ENCODE measurements at regions not wholly inside any gene's neighbourhood (a gene's known extent, or its start where the extent isn't known, plus 50 kb on each side); places are given as distances from the start of the nearest gene placed in this dataset.
"Not testable (repeated sequence)": the region's sequence is repeated elsewhere in the genome, so short reads cannot be mapped to it uniquely, and the experiment has no call there.

- DNase-seq, result no peak
Observed at GRCh38 chr5:142259758-142260157, 65.1 kb downstream of the SPRY4 start.

GRCh38 chr5:142255831-142256230 lies 69.0 kb downstream of the SPRY4 start:
- no peak for DNase-seq

- peak; percentile 10 to 80 (median 53) for DNase-seq
Observed at GRCh38 chr5:142254431-142254830, 70.4 kb downstream of the SPRY4 start.

GRCh38 chr5:142253938-142254337 lies 70.9 kb downstream of the SPRY4 start:
- peak in 1 of 3 donors; percentile 5 for DNase-seq

DNA sequence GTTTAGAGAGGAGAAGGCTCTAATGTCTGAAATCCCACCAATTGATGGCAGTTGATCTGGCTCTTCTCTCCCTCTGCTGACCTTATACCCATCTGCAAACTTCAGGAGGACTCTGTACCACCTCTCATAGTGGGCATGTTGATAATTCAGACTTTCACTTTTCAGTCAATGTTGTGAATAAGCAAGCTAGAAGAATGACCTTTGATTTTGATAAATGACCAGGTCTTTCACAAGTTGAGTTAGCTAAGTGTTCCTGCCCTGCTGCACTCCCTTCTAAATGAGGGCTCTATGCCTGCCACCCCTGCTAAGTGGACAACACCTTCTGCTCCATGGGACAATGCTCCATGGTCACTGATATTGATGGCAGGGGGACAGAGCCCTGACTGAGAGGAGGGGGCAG lies 74.7 kb downstream of the SPRY4 start:
- DNase-seq, result no peak

- DNase-seq, result peak; percentile 29 to 84 (median 60)
Observed at GRCh38 chr5:142248853-142249462, 75.9 kb downstream of the SPRY4 start.

- DNase-seq, result peak; percentile 27 to 72 (median 33)
Observed at GRCh38 chr5:142246258-142246657, 78.6 kb downstream of the SPRY4 start.

DNA sequence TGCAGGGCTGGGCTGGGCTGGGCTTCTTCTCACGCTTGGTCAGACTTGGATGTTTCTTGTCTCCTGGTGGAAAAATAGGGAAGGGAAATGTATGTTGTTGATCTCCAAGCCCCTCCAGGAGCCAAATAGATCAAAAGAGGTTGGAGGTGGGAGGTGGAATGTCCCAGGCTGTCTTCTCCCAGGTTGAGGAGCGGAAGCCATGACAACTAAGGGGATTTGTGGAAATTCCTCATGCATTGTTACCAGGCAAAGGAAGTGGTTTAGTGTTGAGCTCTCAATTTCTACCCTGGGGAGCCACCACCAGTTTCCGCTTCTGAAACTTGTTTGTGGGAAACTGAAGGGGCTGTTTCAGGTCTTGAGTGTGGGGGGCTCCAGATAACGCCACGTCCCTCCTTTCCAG lies 79.0 kb downstream of the SPRY4 start:
- DNase-seq, result peak in 1 of 3 donors; percentile 7

GRCh38 chr5:142244440-142244839 lies 80.4 kb downstream of the SPRY4 start:
- DNase-seq, result no peak

DNA sequence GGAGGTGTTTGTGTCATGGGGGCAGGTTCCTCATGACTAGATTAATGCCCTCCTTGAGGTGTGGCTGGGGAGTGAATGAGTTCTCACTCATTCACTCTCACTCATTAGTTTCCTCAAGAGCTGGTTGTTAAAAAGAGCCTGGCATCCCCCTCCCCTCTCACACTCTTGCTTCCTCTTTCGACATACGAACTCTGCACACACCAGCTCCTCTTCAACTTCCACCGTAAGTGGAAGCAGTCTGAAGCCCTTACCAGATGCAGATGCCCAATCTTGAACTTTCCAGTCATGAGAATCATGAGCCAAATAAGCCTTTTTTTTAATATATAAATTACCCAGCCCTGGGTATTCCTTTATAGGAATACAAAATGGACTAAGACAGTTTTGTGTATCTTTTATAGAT lies 82.5 kb downstream of the SPRY4 start:
- DNase-seq, result no peak

DNA sequence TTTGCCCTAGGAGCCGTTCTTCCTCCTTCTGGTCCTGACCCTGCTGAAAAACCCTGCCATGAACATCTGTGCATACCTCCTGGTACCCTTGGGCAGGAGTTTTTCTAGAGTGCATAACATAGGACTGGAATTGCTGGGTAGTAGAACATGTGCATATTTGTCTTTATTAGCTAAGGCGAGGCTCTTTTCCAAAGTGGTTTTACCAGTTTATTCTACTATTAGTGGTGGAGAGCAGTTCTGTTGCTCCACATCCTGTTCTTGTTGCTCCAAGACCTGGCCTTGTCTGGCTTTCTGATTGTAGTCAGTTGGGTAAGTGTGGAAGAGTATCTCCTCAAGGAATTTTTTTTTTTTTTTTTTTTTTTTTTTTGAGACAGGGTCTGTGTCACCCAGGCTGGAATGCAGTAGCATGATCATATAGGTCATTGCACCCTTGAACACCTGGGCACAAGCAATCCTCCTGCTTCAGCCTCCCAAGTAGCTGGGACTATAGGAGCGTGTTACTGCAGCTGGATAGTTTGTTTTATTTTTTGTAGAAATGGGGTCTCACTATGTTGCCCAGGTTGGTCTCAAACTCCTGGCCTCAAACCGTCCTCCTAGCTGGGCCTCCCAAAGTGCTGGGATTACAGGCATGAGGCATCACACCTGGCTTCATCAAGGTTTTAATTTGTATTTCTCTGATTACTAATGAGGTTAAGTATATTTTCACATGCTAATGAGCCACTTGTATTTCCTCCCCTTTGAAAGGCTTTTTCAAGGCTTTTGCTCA lies 85.2 kb downstream of the SPRY4 start:
- DNase-seq, result no peak

DNA sequence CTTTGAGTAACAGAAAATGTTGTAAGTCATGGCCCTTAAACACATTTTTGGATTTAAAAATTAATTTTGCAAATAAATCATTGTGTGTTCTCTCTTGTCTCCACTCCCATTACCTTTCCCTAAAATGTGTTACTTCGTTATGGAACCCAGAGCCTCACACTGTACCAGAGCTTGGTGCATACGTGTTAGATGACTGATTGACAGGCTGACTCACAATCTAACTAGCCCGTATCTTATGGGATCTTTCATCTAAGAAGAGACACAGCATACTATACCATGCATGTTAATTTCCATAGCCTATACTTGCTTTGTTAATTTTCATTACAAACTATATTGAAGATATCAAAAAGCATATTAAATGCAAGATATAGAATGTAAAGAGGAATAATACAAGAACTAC lies 87.1 kb downstream of the SPRY4 start:
- DNase-seq, result no peak

DNA sequence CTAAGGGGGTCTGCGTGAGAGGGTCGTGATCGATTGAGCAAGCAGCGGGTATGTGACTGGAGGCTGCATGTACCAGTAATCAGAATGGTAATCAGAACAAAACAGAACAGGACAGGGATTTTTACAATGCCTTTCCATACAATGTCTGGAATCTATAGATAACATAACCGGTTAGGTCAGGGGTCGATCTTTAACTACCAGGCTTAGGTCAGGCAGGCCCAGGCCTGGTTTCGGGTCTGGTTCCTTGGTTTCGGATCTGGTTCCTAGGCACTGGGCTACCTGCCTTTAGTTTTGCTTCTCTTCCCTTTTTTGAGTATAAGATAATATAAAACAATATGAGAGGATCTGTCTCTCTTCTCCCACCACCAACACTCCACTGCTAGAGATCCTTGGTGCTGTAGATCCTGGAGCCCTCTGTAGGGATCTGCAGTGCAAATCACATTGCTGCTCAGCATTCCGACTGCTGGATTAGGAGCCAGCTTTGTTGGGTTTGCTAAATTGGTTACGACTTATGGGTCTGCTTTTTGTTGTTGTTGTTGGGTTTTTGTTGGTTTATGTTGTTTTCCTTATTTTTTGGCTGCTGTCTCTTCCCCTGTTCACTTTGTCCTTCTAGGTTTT lies 88.0 kb downstream of the SPRY4 start:
- DNase-seq, result not testable (repeated sequence)

GRCh38 chr5:142235870-142236672 lies 88.8 kb downstream of the SPRY4 start:
- DNase-seq, result no peak

DNA sequence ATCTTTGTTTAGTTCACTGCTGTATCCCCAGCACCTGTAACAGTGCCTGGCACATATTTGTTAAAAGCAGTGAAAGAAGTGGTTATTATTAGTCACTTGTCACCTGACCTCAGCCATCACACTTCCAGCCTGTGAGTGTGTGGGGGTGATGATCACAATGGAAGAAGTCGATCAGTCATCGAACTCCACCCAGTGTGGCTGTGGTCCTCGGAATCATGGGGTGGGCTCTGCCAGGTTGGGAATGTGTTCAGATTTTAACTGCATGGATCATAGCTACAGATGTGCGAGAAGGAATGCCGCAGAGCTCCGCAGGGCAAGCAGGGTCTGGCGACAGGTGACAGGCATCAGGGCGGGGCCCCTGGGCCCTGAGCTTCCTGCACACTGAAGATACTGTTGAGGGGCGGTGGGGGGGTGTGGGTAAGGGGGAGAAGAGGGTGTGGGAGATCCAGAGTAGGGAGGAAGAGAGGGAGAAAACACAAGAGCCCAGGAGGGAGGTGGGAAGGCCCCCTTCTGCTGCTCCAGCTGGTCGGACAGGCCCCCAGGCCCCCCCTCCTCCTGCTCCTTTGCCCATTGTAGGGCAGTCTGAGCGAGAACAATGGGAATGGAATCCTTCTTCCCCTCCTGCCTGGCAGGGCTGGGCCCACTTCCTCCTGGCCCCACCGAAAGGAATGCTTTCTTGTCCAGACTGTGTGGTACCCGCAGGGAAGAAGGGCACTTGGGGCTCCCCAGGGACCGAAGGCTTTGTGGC lies 89.6 kb downstream of the SPRY4 start:
- DNase-seq, result no peak

DNA sequence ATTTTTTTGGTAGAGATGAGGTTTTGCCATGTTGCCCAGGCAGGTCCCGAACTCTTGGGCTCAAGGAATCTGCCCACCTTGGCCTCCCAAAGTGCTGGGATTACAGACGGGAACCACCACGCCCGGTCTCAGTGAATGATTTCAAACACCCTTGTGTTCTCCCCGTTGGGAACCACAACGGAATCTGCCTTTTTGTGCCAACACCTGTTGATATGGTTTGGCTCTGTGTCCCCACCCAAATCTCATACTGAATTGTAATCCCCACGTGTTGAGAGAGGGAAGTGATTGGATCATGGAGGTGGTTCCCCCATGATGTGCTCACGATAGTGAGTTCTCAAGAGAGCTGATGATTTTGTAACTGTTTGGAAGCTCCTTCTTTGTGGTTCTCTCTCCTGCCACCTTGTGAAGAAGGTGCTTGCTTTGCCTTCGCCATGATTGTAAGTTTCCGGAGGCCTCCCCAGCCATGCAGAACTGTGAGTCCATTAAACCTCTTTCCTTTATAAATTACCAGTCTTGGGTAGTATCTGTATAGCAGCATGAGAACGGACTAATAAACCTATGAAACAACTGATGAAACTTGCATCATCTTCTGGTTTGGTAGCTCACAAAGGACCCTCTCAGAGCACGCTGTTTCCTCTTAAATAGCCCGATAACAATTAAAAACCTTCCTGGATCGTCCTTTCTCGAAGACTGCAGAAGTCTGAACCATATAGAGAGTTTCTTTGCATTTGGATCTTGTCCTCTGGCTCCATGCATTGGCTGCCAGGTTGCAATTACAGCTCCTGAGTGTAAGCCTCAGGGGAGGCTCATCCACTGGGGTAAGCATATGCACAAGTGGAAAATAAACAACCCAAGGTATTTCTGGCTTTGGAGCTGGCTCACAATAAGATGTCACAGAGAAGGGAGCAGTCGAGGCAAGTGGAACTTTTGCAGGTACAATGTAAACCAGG lies 91.5 kb downstream of the SPRY4 start:
- DNase-seq, result no peak

- DNase-seq, result not testable (repeated sequence)
Observed at GRCh38 chr5:142230949-142231348, 93.9 kb downstream of the SPRY4 start.

- DNase-seq, result no peak
Observed at GRCh38 chr5:142225141-142225540, 99.7 kb downstream of the SPRY4 start.

DNA sequence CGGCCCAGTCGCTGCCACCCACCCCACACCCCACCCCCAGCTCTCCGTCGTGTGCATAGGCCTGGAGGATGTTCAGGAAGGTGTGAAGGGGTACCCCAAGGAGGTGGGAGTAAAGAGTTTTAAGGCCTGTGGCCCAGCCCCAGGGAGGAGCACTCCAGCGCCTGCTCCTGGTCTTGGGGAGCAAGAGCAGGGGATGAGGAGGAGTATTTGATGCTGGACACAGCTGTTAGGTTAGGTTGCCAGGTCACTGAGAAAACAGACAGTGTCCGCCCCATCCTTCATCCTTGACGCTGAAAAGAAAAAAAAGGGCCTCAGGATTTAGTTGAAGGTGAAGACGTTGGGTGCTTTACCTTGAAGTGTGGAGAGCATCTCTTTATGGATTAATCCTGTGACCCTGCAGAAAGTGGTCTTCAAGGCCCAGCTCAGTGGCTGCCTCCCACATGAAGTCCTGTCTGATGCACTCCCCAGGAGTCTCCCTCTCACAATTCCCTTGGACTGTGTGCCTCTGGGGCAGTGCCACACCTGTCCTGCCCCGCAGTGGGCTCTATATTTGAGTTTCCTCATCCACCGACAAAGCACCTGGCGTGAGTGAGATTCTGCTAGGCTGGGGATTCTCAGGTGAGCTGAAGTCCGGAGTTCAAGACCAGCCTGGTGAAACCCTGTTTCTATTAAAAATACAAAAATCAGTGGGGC lies 101.8 kb downstream of the SPRY4 start:
- no peak for DNase-seq

Measured in muscle of back (tissue), 3 donors.